RCC 7860 (cell line): ENCODE measurements at regions not wholly inside any gene's neighbourhood (a gene's known extent, or its start where the extent isn't known, plus 50 kb on each side); places are given as distances from the start of the nearest gene placed in this dataset.

Source experiments
- DNase-seq: peaks from one replicate; pipeline ENCODE4 v3.0.0-alpha.2; 2015; ENCODE audit warnings: low spot score
- FAIRE-seq: peaks from 2 replicates; lab custom pipeline; 2012; peaks lifted over from hg19 to GRCh38; lab: Jason Lieb, UNC

GRCh38 chr21:35099310-35099709 is 50.2 kb upstream of the RUNX1 start:
- FAIRE-seq (no peak), DNase-seq (no peak)
